HEK293 (cell line): ENCODE measurements at regions not wholly inside any gene's neighbourhood (a gene's known extent, or its start where the extent isn't known, plus 50 kb on each side); places are given as distances from the start of the nearest gene placed in this dataset.

ENCODE experiments used
- CTCF ChIA-PET: fragments of 350-600 bp; formaldehyde crosslinking; extraction: SDS; loops from one replicate; lab custom pipeline; 2021; ENCODE audit warnings: antibody characterized with exemption; lab: Yijun Ruan, JAX
- POLR2A ChIA-PET: fragments of 300-600 bp; formaldehyde crosslinking; extraction: SDS; loops from one replicate; lab custom pipeline; 2020; ENCODE audit warnings: antibody characterized with exemption, inconsistent platforms; lab: Yijun Ruan, JAX
- H3K27ac ChIP-seq: fragments of 200-500 bp; sonication (Bioruptor generic); 2 replicates; pipeline ENCODE4 v1.5.1; 2014; ENCODE audit warnings: low read depth, low read length, control low read depth, inconsistent platforms; ENCODE audit errors: extremely low read depth
- H3K36me3 ChIP-seq, 2 experiments: fragments of 200-500 bp in 1 of 2; sonication (Bioruptor generic) in 1 of 2; 1 replicate in 1 of 2; 2 replicates in 1 of 2; pipeline ENCODE4 v1.5.1; 2014 to 2017; ENCODE audit warnings: inconsistent platforms in 2 of 2, low read length in 2 of 2; ENCODE audit not compliant: control insufficient read depth in 2 of 2, insufficient read depth in 1 of 2
- H3K4me1 ChIP-seq: fragments of 200-500 bp; sonication (Bioruptor generic); 2 replicates; pipeline ENCODE4 v1.5.1; 2014; ENCODE audit warnings: mild to moderate bottlenecking, low read length, inconsistent platforms; ENCODE audit not compliant: control insufficient read depth, insufficient read depth
- H3K4me3 ChIP-seq: 2 replicates; pipeline ENCODE4 v1.5.1; 2011; ENCODE audit warnings: low read depth, mild to moderate bottlenecking, control low read depth, low read length, moderate library complexity
- H3K9me3 ChIP-seq: fragments of 200-500 bp; sonication (Bioruptor generic); 2 replicates; pipeline ENCODE4 v1.5.1; 2014; ENCODE audit warnings: low read depth, low read length, inconsistent platforms; ENCODE audit not compliant: control insufficient read depth, insufficient read depth
- GLIS1 ChIP-seq: fragments of 450-650 bp; formaldehyde crosslinking; IDR thresholded peaks from 2 replicates; pipeline ENCODE4 v1.5.1; 2016; ENCODE audit warnings: missing biosample characterization, missing genetic modification characterization
- HOXD13 ChIP-seq: sonication (generic); formaldehyde crosslinking; IDR thresholded peaks from 2 replicates; pipeline ENCODE4 v1.8.0; 2022; ENCODE audit warnings: missing genetic modification reagents, borderline replicate concordance
- KLF9 ChIP-seq: fragments of 450-650 bp; formaldehyde crosslinking; IDR thresholded peaks from 2 replicates; pipeline ENCODE4 v1.5.1; 2016; ENCODE audit warnings: missing biosample characterization, missing genetic modification characterization, low read depth
- SP3 ChIP-seq: fragments of 450-650 bp; formaldehyde crosslinking; IDR thresholded peaks from 2 replicates; pipeline ENCODE4 v1.5.1; 2016; ENCODE audit warnings: missing biosample characterization, missing genetic modification characterization
- ZFP69B ChIP-seq: fragments of 450-650 bp; formaldehyde crosslinking; IDR thresholded peaks from 2 replicates; pipeline ENCODE4 v1.5.1; 2016; ENCODE audit warnings: missing biosample characterization, missing genetic modification characterization
- ZNF10 ChIP-seq: fragments of 450-650 bp; formaldehyde crosslinking; IDR thresholded peaks from 2 replicates; pipeline ENCODE4 v1.5.1; 2017; ENCODE audit warnings: missing biosample characterization, missing genetic modification characterization
- ZNF132 ChIP-seq: fragments of 450-650 bp; formaldehyde crosslinking; IDR thresholded peaks from 2 replicates; pipeline ENCODE4 v1.5.1; 2017; ENCODE audit warnings: missing biosample characterization, missing genetic modification characterization, borderline replicate concordance
- ZNF211 ChIP-seq: fragments of 450-650 bp; formaldehyde crosslinking; IDR thresholded peaks from 2 replicates; pipeline ENCODE4 v1.5.1; 2016; ENCODE audit warnings: low read depth, missing biosample characterization, missing genetic modification characterization
- ZNF23 ChIP-seq: fragments of 450-650 bp; formaldehyde crosslinking; IDR thresholded peaks from 2 replicates; pipeline ENCODE4 v1.5.1; 2016; ENCODE audit warnings: missing biosample characterization, missing genetic modification characterization, borderline replicate concordance
- ZNF423 ChIP-seq: fragments of 450-650 bp; formaldehyde crosslinking; IDR thresholded peaks from 2 replicates; pipeline ENCODE4 v1.5.1; 2016; ENCODE audit warnings: missing biosample characterization, missing genetic modification characterization
- ZNF785 ChIP-seq: fragments of 450-650 bp; formaldehyde crosslinking; IDR thresholded peaks from 2 replicates; pipeline ENCODE4 v1.5.1; 2016; ENCODE audit warnings: missing biosample characterization, missing genetic modification characterization
- ZXDB ChIP-seq: fragments of 450-650 bp; formaldehyde crosslinking; IDR thresholded peaks from 2 replicates; pipeline ENCODE4 v1.5.1; 2016; ENCODE audit warnings: missing biosample characterization, missing genetic modification characterization
- TF ChIP-seq, protein P1 (sequence below): fragments of 450-650 bp; formaldehyde crosslinking; IDR thresholded peaks from 2 replicates; pipeline ENCODE4; 2016; ENCODE audit warnings: missing biosample characterization, missing genetic modification characterization
- TF ChIP-seq, protein P2 (sequence below): fragments of 450-650 bp; formaldehyde crosslinking; IDR thresholded peaks from 2 replicates; pipeline ENCODE4 v1.5.1; 2017; ENCODE audit warnings: missing biosample characterization, mild to moderate bottlenecking, missing genetic modification characterization, moderate library complexity
- TF ChIP-seq, protein P3 (sequence below): fragments of 450-650 bp; formaldehyde crosslinking; IDR thresholded peaks from 2 replicates; pipeline ENCODE4 v1.5.1; 2016; ENCODE audit warnings: missing biosample characterization, missing genetic modification characterization
- TF ChIP-seq, protein P4 (sequence below): fragments of 450-650 bp; formaldehyde crosslinking; IDR thresholded peaks from 2 replicates; pipeline ENCODE4 v1.5.1; 2016; ENCODE audit warnings: missing biosample characterization, missing genetic modification characterization, borderline replicate concordance
- TF ChIP-seq, protein P5 (sequence below): fragments of 450-650 bp; formaldehyde crosslinking; IDR thresholded peaks from 2 replicates; pipeline ENCODE4 v1.5.1; 2017; ENCODE audit warnings: missing biosample characterization, missing genetic modification characterization
- TF ChIP-seq, protein P6 (sequence below): fragments of 450-650 bp; formaldehyde crosslinking; IDR thresholded peaks from 2 replicates; pipeline ENCODE4 v1.5.1; 2016; ENCODE audit warnings: missing biosample characterization, missing genetic modification characterization

DNA sequence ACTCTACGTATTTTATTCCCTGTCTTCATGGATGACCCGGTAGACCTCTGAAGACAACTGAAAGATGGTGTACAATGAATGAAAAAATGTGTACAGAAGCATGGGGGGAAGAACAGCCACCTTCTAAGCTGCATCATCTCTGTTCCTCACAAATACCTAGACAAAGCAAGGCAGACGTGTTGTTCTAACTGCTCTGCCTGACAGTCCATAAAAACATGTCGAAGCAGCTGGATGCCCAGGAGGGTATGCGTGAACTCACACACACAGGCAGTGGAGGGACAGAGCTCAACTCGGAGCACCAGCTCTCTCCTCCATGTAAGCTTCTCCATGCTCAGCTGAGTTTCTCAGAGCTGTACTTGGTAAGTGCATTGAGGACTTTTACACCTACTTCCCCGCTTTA lies 327.4 kb downstream of the CTTN start:
- Histone ChIP-seq H3K36me3 (no peaks in the 10 kb centered on the region), H3K4me1 (no peaks in the 10 kb centered on the region), H3K9me3 (no peaks in the 10 kb centered on the region)
- CTCF ChIA-PET, result interaction anchor here (0.5 kb wide), 1 partner anchor 31 kb away, joined by 3 read pairs; no protein-coding TSS in a partner anchor
- POLR2A ChIA-PET, result no interaction called here
- TF ChIP-seq ZNF23 (tag by site-specific recombination) (no peak), ZNF211 (tag by site-specific recombination) (no peak)
- TF ChIP-seq, all 188 proteins: peak for 0
- Histone ChIP-seq H3K27ac (no peak overlapping the region), H3K4me3 (no peak overlapping the region)

DNA sequence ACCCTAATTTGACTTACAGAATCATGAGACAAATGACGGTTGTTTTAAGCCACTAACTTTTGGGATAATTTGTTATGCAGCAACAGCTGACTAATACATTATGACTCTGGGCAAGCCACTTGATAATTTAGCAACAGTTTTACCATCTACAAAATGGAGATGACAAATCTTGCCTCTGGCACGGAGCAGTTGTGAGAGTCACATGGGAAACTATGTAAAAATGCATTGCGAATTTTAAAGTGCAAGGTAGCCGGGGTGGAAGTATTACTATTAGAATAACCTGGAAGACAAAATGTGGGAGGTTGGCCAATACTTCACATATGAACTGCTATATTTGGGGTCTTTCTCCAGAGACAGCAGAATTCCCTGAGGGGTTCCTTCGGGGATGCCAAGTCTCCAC lies 328.7 kb downstream of the CTTN start:
- no peaks in the 10 kb centered on the region for H3K4me1 ChIP-seq
- no peak overlapping the region for H3K27ac ChIP-seq
- no peaks in the 10 kb centered on the region for H3K9me3 ChIP-seq
- POLR2A ChIA-PET, result no interaction called here
- H3K36me3 ChIP-seq, result no peaks in the 10 kb centered on the region
- no peak overlapping the region for H3K4me3 ChIP-seq
- CTCF ChIA-PET, result no interaction called here
- TF ChIP-seq ZFP69B (tag by site-specific recombination) (no peak), GLIS1 (tag by site-specific recombination) (no peak), HOXD13 (no peak), ZNF10 (tag by site-specific recombination) (no peak), SP3 (tag by site-specific recombination) (no peak), KLF9 (tag by site-specific recombination) (no peak), ZNF785 (tag by site-specific recombination) (no peak), ZNF132 (tag by site-specific recombination) (no peak), ZXDB (no peak), ZNF423 (no peak)
- TF ChIP-seq, protein P1, sequence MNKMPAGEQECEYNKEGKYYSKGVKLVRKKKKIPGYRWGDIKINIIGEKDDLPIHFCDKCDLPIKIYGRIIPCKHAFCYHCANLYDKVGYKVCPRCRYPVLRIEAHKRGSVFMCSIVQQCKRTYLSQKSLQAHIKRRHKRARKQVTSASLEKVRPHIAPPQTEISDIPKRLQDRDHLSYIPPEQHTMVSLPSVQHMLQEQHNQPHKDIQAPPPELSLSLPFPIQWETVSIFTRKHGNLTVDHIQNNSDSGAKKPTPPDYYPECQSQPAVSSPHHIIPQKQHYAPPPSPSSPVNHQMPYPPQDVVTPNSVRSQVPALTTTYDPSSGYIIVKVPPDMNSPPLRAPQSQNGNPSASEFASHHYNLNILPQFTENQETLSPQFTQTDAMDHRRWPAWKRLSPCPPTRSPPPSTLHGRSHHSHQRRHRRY, result no peak
- TF ChIP-seq, protein P2, sequence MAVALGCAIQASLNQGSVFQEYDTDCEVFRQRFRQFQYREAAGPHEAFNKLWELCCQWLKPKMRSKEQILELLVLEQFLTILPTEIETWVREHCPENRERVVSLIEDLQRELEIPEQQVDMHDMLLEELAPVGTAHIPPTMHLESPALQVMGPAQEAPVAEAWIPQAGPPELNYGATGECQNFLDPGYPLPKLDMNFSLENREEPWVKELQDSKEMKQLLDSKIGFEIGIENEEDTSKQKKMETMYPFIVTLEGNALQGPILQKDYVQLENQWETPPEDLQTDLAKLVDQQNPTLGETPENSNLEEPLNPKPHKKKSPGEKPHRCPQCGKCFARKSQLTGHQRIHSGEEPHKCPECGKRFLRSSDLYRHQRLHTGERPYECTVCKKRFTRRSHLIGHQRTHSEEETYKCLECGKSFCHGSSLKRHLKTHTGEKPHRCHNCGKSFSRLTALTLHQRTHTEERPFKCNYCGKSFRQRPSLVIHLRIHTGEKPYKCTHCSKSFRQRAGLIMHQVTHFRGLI, result no peak
- TF ChIP-seq, protein P3, sequence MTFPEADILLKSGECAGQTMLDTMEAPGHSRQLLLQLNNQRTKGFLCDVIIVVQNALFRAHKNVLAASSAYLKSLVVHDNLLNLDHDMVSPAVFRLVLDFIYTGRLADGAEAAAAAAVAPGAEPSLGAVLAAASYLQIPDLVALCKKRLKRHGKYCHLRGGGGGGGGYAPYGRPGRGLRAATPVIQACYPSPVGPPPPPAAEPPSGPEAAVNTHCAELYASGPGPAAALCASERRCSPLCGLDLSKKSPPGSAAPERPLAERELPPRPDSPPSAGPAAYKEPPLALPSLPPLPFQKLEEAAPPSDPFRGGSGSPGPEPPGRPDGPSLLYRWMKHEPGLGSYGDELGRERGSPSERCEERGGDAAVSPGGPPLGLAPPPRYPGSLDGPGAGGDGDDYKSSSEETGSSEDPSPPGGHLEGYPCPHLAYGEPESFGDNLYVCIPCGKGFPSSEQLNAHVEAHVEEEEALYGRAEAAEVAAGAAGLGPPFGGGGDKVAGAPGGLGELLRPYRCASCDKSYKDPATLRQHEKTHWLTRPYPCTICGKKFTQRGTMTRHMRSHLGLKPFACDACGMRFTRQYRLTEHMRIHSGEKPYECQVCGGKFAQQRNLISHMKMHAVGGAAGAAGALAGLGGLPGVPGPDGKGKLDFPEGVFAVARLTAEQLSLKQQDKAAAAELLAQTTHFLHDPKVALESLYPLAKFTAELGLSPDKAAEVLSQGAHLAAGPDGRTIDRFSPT, result no peak
- TF ChIP-seq, protein P4, sequence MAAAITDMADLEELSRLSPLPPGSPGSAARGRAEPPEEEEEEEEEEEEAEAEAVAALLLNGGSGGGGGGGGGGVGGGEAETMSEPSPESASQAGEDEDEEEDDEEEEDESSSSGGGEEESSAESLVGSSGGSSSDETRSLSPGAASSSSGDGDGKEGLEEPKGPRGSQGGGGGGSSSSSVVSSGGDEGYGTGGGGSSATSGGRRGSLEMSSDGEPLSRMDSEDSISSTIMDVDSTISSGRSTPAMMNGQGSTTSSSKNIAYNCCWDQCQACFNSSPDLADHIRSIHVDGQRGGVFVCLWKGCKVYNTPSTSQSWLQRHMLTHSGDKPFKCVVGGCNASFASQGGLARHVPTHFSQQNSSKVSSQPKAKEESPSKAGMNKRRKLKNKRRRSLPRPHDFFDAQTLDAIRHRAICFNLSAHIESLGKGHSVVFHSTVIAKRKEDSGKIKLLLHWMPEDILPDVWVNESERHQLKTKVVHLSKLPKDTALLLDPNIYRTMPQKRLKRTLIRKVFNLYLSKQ (tag by site-specific recombination), result no peak
- TF ChIP-seq, protein P5, sequence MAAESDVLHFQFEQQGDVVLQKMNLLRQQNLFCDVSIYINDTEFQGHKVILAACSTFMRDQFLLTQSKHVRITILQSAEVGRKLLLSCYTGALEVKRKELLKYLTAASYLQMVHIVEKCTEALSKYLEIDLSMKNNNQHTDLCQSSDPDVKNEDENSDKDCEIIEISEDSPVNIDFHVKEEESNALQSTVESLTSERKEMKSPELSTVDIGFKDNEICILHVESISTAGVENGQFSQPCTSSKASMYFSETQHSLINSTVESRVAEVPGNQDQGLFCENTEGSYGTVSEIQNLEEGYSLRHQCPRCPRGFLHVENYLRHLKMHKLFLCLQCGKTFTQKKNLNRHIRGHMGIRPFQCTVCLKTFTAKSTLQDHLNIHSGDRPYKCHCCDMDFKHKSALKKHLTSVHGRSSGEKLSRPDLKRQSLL, result no peak
- TF ChIP-seq, protein P6, sequence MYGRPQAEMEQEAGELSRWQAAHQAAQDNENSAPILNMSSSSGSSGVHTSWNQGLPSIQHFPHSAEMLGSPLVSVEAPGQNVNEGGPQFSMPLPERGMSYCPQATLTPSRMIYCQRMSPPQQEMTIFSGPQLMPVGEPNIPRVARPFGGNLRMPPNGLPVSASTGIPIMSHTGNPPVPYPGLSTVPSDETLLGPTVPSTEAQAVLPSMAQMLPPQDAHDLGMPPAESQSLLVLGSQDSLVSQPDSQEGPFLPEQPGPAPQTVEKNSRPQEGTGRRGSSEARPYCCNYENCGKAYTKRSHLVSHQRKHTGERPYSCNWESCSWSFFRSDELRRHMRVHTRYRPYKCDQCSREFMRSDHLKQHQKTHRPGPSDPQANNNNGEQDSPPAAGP (tag by site-specific recombination), result no peak
